ENCODE measurements at regions not wholly inside any gene's neighbourhood (a gene's known extent, or its start where the extent isn't known, plus 50 kb on each side); places are given as distances from the start of the nearest gene placed in this dataset.

DNA sequence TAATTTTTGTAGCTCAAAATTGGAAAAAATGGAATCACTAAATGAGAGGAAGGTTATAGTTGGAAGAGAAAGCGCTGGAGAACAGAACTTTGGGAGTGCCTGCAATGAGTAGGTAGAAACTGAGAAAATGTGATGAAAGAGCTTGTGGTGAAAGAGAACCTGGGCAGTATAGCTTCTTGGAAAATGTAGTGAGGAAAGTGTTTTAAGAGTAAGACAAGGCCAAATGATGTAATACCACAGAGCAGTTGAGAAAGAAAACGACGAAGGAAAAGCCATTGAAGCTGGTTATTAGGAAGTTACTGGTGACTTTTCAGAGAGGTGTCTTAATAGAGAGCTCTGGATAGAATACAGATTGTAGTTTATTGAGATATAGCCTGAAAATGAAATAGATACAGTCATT, 255.3 kb downstream of the AEBP2 start:
- Histone ChIP-seq H3K36me3 (ENCODE audit: control insufficient read depth, insufficient read depth, low read length) (no peaks in the 10 kb centered on the region), H3K79me2 (no peaks in the 10 kb centered on the region), H3K9me3 (ENCODE audit: control insufficient read depth, low read length) (peaks cover 4% of the 10 kb centered on the region), H3K4me2 (ENCODE audit: low read length) (no peak overlapping the region), H3K4me1 (no peaks in the 10 kb centered on the region), H3K27ac (no peak overlapping the region), H3K27me3 (ENCODE audit: control insufficient read depth, insufficient read depth, low read length) (no peaks in the 10 kb centered on the region), H3K4me3 (ENCODE audit: low read depth, low read length) (no peak overlapping the region), H2AFZ (no peak overlapping the region), H3K9ac (no peak overlapping the region)
- TF ChIP-seq, protein P1, sequence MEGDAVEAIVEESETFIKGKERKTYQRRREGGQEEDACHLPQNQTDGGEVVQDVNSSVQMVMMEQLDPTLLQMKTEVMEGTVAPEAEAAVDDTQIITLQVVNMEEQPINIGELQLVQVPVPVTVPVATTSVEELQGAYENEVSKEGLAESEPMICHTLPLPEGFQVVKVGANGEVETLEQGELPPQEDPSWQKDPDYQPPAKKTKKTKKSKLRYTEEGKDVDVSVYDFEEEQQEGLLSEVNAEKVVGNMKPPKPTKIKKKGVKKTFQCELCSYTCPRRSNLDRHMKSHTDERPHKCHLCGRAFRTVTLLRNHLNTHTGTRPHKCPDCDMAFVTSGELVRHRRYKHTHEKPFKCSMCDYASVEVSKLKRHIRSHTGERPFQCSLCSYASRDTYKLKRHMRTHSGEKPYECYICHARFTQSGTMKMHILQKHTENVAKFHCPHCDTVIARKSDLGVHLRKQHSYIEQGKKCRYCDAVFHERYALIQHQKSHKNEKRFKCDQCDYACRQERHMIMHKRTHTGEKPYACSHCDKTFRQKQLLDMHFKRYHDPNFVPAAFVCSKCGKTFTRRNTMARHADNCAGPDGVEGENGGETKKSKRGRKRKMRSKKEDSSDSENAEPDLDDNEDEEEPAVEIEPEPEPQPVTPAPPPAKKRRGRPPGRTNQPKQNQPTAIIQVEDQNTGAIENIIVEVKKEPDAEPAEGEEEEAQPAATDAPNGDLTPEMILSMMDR (IDR thresholded peaks at IDR 0.05), result no peak

DNA sequence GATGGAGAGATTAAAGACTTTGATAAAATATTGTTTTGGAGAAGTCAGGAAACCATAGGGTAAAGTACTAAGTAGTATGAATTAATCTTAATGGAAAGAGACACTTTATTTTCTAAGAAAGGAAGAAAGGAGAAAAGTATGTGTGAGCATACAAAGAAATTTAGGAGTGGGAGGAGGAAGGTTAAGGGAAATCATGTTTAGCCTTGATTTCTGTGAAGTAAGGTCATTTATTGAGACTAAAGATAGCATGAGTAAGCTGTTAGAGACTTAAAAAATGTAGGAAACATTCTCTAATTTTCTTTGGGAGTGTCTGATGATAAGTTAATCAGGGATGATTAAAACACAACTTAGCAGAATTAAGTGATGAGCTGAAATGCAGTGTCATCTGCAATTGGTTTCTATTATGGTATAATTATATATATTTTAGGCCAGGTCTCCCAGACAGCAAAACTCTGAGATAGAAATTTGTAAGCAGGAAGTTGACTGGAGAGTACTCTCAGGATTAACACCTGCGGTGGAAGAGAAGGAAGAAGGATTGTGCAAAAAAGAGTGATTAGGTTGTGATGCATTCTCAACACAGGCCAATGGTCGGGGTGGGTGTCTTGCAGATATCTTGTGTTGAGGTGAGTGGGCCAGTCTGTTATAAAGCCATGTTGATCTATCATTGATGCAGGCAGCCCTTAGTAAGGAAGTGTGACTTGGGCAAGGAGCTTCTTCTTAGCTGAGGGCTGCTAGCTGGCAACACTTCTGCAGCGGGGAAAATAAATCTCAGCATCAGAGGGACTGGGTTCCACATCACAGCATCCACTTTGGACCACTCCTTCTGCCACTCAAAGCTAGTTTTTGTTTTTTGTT, 256.2 kb downstream of the AEBP2 start:
- no peak overlapping the region for H3K4me3 ChIP-seq (ENCODE audit: low read depth, low read length)
- H2AFZ ChIP-seq, result no peak overlapping the region
- TF ChIP-seq, protein P1 (IDR thresholded peaks at IDR 0.05), result no peak

DNA sequence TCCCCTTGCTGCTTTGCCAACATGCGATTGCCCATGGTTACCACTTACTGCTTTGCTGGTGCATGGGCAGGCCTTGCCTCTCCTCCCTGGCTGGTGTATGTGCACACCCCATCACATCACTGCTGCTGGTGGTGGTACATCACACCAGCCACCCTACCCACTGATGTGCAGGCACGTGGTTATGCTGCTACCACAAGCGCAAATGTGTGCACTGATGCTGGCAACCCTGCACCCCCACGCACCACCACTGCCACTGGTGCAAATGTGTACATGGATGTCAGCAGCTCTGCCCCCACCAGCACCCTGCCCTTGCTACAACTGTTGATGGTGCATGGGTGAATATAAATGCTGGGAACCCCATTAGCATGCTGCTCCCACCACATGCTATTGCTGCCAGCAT, 261.7 kb downstream of the AEBP2 start:
- Histone ChIP-seq H3K4me3 (ENCODE audit: low read depth, low read length) (no peak overlapping the region), H3K27ac (no peak overlapping the region), H3K27me3 (ENCODE audit: control insufficient read depth, insufficient read depth, low read length) (no peaks in the 10 kb centered on the region), H3K36me3 (ENCODE audit: control insufficient read depth, insufficient read depth, low read length) (no peaks in the 10 kb centered on the region), H3K79me2 (no peaks in the 10 kb centered on the region), H3K9ac (no peak overlapping the region), H2AFZ (no peak overlapping the region), H3K4me2 (ENCODE audit: low read length) (no peak overlapping the region), H3K4me1 (no peaks in the 10 kb centered on the region), H3K9me3 (ENCODE audit: control insufficient read depth, low read length) (peaks cover 4% of the 10 kb centered on the region)
- TF ChIP-seq, protein P1 (IDR thresholded peaks at IDR 0.05), result no peak

More for the DNA sequence above, 256.2 kb downstream of the AEBP2 start:
- Histone ChIP-seq H3K36me3 (ENCODE audit: control insufficient read depth, insufficient read depth, low read length) (no peaks in the 10 kb centered on the region), H3K79me2 (no peaks in the 10 kb centered on the region), H3K27ac (no peak overlapping the region), H3K27me3 (ENCODE audit: control insufficient read depth, insufficient read depth, low read length) (no peaks in the 10 kb centered on the region), H3K4me1 (no peaks in the 10 kb centered on the region), H3K4me2 (ENCODE audit: low read length) (no peak overlapping the region), H3K9ac (no peak overlapping the region), H3K9me3 (ENCODE audit: control insufficient read depth, low read length) (peaks cover 4% of the 10 kb centered on the region)

DNA sequence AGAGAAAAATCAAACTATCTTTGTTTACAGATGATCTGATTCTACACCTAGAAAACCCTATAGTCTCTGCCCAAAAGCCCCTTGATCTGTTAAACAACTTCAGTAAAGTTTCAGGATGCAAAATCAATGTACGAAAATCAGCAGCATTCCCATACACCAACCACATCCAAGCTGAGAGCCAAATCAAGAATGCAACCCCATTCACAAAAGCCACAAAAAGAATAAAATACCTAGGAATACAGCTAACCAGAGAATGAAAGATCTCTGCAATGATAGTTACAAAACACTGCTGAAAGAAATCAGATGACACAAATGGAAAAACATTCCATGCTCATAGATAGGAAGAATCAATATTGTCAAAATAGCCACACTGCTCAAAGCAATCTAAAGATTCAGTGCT, 265.7 kb downstream of the AEBP2 start:
- no peak overlapping the region for H3K4me2 ChIP-seq (ENCODE audit: low read length)
- no peaks in the 10 kb centered on the region for H3K9me3 ChIP-seq (ENCODE audit: control insufficient read depth, low read length)
- no peaks in the 10 kb centered on the region for H3K36me3 ChIP-seq (ENCODE audit: control insufficient read depth, insufficient read depth, low read length)
- H3K4me1 ChIP-seq, result no peaks in the 10 kb centered on the region
- TF ChIP-seq, protein P1 (IDR thresholded peaks at IDR 0.05), result no peak
- H3K4me3 ChIP-seq (ENCODE audit: low read depth, low read length), result no peak overlapping the region
- no peak overlapping the region for H2AFZ ChIP-seq
- no peaks in the 10 kb centered on the region for H3K79me2 ChIP-seq
- no peak overlapping the region for H3K9ac ChIP-seq
- H3K27ac ChIP-seq, result no peak overlapping the region
- H3K27me3 ChIP-seq (ENCODE audit: control insufficient read depth, insufficient read depth, low read length), result no peaks in the 10 kb centered on the region

DNA sequence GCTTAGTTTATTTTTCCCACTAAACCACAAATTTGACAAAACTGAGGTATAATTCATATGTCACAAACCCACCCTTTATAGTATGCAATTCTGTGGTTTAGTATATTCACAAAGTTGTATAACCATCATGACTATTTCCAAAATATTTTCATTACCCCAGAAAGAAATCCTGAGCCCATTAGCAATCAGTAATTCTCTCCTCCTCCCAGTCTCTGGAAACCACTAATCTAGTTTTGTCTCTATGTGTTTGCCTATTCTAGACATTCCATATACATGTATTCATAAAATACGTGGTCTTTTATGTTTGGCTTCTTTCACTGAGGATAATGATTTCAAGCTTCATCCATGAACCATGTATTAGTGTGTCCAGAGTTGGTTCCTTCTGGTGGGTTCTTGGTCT, 267.6 kb downstream of the AEBP2 start:
- no peaks in the 10 kb centered on the region for H3K36me3 ChIP-seq (ENCODE audit: control insufficient read depth, insufficient read depth, low read length)
- TF ChIP-seq, protein P1 (IDR thresholded peaks at IDR 0.05), result no peak
- no peak overlapping the region for H3K9ac ChIP-seq
- no peaks in the 10 kb centered on the region for H3K27me3 ChIP-seq (ENCODE audit: control insufficient read depth, insufficient read depth, low read length)
- no peak overlapping the region for H3K4me2 ChIP-seq (ENCODE audit: low read length)
- H3K79me2 ChIP-seq, result no peaks in the 10 kb centered on the region
- no peak overlapping the region for H2AFZ ChIP-seq
- H3K27ac ChIP-seq, result no peak overlapping the region
- no peaks in the 10 kb centered on the region for H3K9me3 ChIP-seq (ENCODE audit: control insufficient read depth, low read length)
- no peaks in the 10 kb centered on the region for H3K4me1 ChIP-seq
- H3K4me3 ChIP-seq (ENCODE audit: low read depth, low read length), result no peak overlapping the region

Measured in parathyroid adenoma (tissue), 2 donors.